ENCODE measurements at regions not wholly inside any gene's neighbourhood (a gene's known extent, or its start where the extent isn't known, plus 50 kb on each side); places are given as distances from the start of the nearest gene placed in this dataset.

GRCh38 chr2:2848621-2849333, 517.7 kb upstream of the MYT1L start:
- no peak for DNase-seq (ENCODE audit: low read depth in 2 of 2)

GRCh38 chr2:2848198-2848597, 517.1 kb upstream of the MYT1L start:
- no peak for DNase-seq (ENCODE audit: low read depth in 2 of 2)

GRCh38 chr2:2847209-2847676, 516.2 kb upstream of the MYT1L start:
- DNase-seq (ENCODE audit: low read depth in 2 of 2) = no peak

GRCh38 chr2:2846332-2847208, 515.5 kb upstream of the MYT1L start:
- DNase-seq (ENCODE audit: low read depth in 2 of 2) = no peak

GRCh38 chr2:2845806-2846315, 514.8 kb upstream of the MYT1L start:
- no peak for DNase-seq (ENCODE audit: low read depth in 2 of 2)

GRCh38 chr2:2845267-2845666, 514.2 kb upstream of the MYT1L start:
- DNase-seq (ENCODE audit: low read depth in 2 of 2) = no peak

GRCh38 chr2:2843969-2844548, 513.0 kb upstream of the MYT1L start:
- DNase-seq (ENCODE audit: low read depth in 2 of 2) = no peak

- DNase-seq (ENCODE audit: low read depth in 2 of 2) = no peak
Observed at GRCh38 chr2:2842466-2842865, 511.4 kb upstream of the MYT1L start.

GRCh38 chr2:2840681-2841300, 509.7 kb upstream of the MYT1L start:
- no peak for DNase-seq (ENCODE audit: low read depth in 2 of 2)

GRCh38 chr2:2839782-2840531, 508.9 kb upstream of the MYT1L start:
- no peak for DNase-seq (ENCODE audit: low read depth in 2 of 2)

- no peak for DNase-seq (ENCODE audit: low read depth in 2 of 2)
Observed at GRCh38 chr2:2839393-2839781, 508.3 kb upstream of the MYT1L start.

- DNase-seq (ENCODE audit: low read depth in 2 of 2) = no peak
Observed at GRCh38 chr2:2838548-2838845, 507.4 kb upstream of the MYT1L start.

GRCh38 chr2:2837746-2838547, 506.9 kb upstream of the MYT1L start:
- no peak for DNase-seq (ENCODE audit: low read depth in 2 of 2)

GRCh38 chr2:2836343-2837070, 505.4 kb upstream of the MYT1L start:
- DNase-seq (ENCODE audit: low read depth in 2 of 2) = no peak

GRCh38 chr2:2834516-2835254, 503.6 kb upstream of the MYT1L start:
- no peak for DNase-seq (ENCODE audit: low read depth in 2 of 2)

GRCh38 chr2:2834105-2834504, 503.0 kb upstream of the MYT1L start:
- no peak for DNase-seq (ENCODE audit: low read depth in 2 of 2)

- no peak for DNase-seq (ENCODE audit: low read depth in 2 of 2)
Observed at GRCh38 chr2:2832657-2833056, 501.6 kb upstream of the MYT1L start.

- no peak for DNase-seq (ENCODE audit: low read depth in 2 of 2)
Observed at GRCh38 chr2:2831633-2832032, 500.6 kb upstream of the MYT1L start.

GRCh38 chr2:2830576-2830975, 499.5 kb upstream of the MYT1L start:
- DNase-seq (ENCODE audit: low read depth in 2 of 2) = no peak
